DMS53 treated with DMSO at 0.1 percent for 48 hours (cell line): ENCODE measurements at regions not wholly inside any gene's neighbourhood (a gene's known extent, or its start where the extent isn't known, plus 50 kb on each side); places are given as distances from the start of the nearest gene placed in this dataset.

ENCODE experiments used
- DNase-seq: peaks from one replicate; lab custom pipeline; 2025; ENCODE audit not compliant: unreplicated experiment; lab: John Stamatoyannopoulos, UW

DNA sequence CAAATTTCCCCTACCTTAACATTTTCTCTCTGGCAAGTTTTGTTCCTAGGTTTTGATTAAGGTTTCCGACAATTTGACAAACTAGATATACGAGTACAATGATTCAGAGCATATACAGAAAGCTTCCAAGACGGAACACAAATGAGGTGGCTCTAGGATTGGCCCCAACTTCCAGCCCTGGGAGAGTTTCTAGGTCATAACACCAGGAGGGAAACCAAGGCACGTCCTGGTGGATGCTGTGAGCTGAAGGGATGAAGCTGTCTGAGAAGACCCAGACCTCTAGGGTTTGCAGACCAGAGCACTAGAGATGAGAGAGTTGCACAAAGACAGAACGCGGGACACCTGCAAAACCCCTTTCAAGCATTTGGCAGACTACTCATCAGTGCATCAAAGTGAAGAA lies 51.5 kb upstream of the CAND1 start:
- no peak for DNase-seq
